HCT116 (cell line): ENCODE measurements at regions not wholly inside any gene's neighbourhood (a gene's known extent, or its start where the extent isn't known, plus 50 kb on each side); places are given as distances from the start of the nearest gene placed in this dataset.

Experiments used
- ATAC-seq: fragments of 200-7000 bp; cut with Tn5 transposase; 2 replicates; pipeline ENCODE4 v1.9.1; 2020; ENCODE audit warnings: mild to moderate bottlenecking, moderate library complexity
- BruUV-seq: library from RNA; stranded (reverse); fragments of 400-500 nt; replicated peaks from 2 replicates; lab custom pipeline; 2021; lab: Mats Ljungman, UMichigan
- CTCF ChIA-PET: fragments of 300-600 bp; sonication (Branson Sonifier 250); formaldehyde crosslinking; loops from one replicate; lab custom pipeline; 2021; ENCODE audit warnings: antibody characterized with exemption; lab: Charles Lee
- POLR2A ChIA-PET: fragments of 300-600, 350-600 bp; sonication (Branson Sonifier 250); formaldehyde crosslinking; loops from one replicate; lab custom pipeline; 2021; ENCODE audit warnings: antibody characterized with exemption; lab: Charles Lee
- RAD21 ChIA-PET, 2 experiments: fragments of 300-600 bp; sonication (Branson Sonifier 250); formaldehyde crosslinking; loops; one replicate each; lab custom pipeline; 2023; ENCODE audit warnings: low total read pairs in 2 of 2; ENCODE audit not compliant: uncharacterized antibody in 2 of 2, unreplicated experiment in 2 of 2, low non-redundant PET in 1 of 2; lab: Charles Lee
- DNase-seq: peaks from one replicate; pipeline ENCODE4 v3.0.0-alpha.2; 2010; ENCODE audit warnings: low read depth, low spot score
- H2AFZ ChIP-seq: fragments of 200-600 bp; shearing (Covaris generic), sonication (generic); 2 replicates; pipeline ENCODE4 v1.6.1; 2017; ENCODE audit warnings: low read depth, mixed run types, mixed read lengths, antibody characterized with exemption, low read length; ENCODE audit not compliant: poor library complexity, severe bottlenecking
- H3K27ac ChIP-seq: 2 replicates; pipeline ENCODE4 v1.5.1; 2012; ENCODE audit warnings: low read depth, low read length
- H3K27me3 ChIP-seq: fragments of 200-600 bp; sonication (generic); 2 replicates; pipeline ENCODE4 v1.6.1; 2016; ENCODE audit warnings: mixed run types, low read length, mixed read lengths; ENCODE audit not compliant: insufficient read depth
- H3K36me3 ChIP-seq, 2 experiments: fragments of 200-500 bp in 1 of 2; fragments of 200-600 bp in 1 of 2; sonication (Bioruptor generic) in 1 of 2; sonication (generic) in 1 of 2; 2 replicates each; pipeline versions ENCODE4 v1.5.1 to v1.6.1; 2014 to 2016; ENCODE audit warnings: low read length in 2 of 2, inconsistent platforms in 1 of 2, mixed read lengths in 1 of 2, mixed run types in 1 of 2; ENCODE audit not compliant: insufficient read depth in 2 of 2, control insufficient read depth in 1 of 2
- H3K4me1 ChIP-seq, 2 experiments: fragments of 200-600 bp in 1 of 2; sonication (generic) in 1 of 2; 2 replicates each; pipeline versions ENCODE4 v1.5.1 to v1.6.1; 2012 to 2017; ENCODE audit warnings: low read length in 2 of 2, inconsistent platforms in 1 of 2, mild to moderate bottlenecking in 1 of 2, mixed read lengths in 1 of 2, mixed run types in 1 of 2, moderate library complexity in 1 of 2; ENCODE audit not compliant: insufficient read depth in 2 of 2, control insufficient read depth in 1 of 2
- H3K4me2 ChIP-seq: fragments of 200-600 bp; sonication (generic); 2 replicates; pipeline ENCODE4 v1.6.1; 2017; ENCODE audit warnings: mixed run types, low read length, mixed read lengths
- H3K4me3 ChIP-seq, 2 experiments: fragments of 200-600 bp in 1 of 2; sonication (generic) in 1 of 2; replicated peaks in 1 of 2; 2 replicates each; pipeline ENCODE4 v1.5.1; 2011 to 2016; ENCODE audit warnings: low read length in 2 of 2, control low read depth in 1 of 2, low read depth in 1 of 2, mild to moderate bottlenecking in 1 of 2, mixed read lengths in 1 of 2, mixed run types in 1 of 2
- H3K79me2 ChIP-seq: fragments of 200-600 bp; sonication (generic); 2 replicates; pipeline ENCODE4 v1.6.1; 2017; ENCODE audit warnings: mild to moderate bottlenecking, mixed run types, low read length, moderate library complexity, mixed read lengths; ENCODE audit not compliant: insufficient read depth
- H3K9ac ChIP-seq: fragments of 200-600 bp; sonication (generic); 2 replicates; pipeline ENCODE4 v1.6.1; 2016; ENCODE audit warnings: low read length, mixed read lengths
- H3K9me2 ChIP-seq: fragments of 200-600 bp; sonication (generic), shearing (Covaris generic); 2 replicates; pipeline ENCODE4 v1.6.1; 2017; ENCODE audit warnings: mixed run types, mild to moderate bottlenecking, moderate library complexity; ENCODE audit not compliant: insufficient read depth
- H3K9me3 ChIP-seq, 2 experiments: fragments of 200-500 bp in 1 of 2; fragments of 200-600 bp in 1 of 2; sonication (Bioruptor generic) in 1 of 2; sonication (generic) in 1 of 2; 2 replicates each; pipeline ENCODE4 v1.6.1; 2014 to 2017; ENCODE audit warnings: low read length in 2 of 2, mixed read lengths in 2 of 2, inconsistent platforms in 1 of 2, low read depth in 1 of 2, mild to moderate bottlenecking in 1 of 2, mixed run types in 1 of 2, moderate library complexity in 1 of 2; ENCODE audit not compliant: control insufficient read depth in 1 of 2, insufficient read depth in 1 of 2
- H4K20me1 ChIP-seq: fragments of 200-600 bp; sonication (generic), shearing (Covaris generic); 2 replicates; pipeline ENCODE4 v1.6.1; 2017; ENCODE audit warnings: mixed run types, mild to moderate bottlenecking, moderate library complexity; ENCODE audit not compliant: insufficient read depth
- ATF3 ChIP-seq: IDR thresholded peaks from 2 replicates; pipeline ENCODE4 v1.6.1; 2012
- EGR1 ChIP-seq: IDR thresholded peaks from 2 replicates; pipeline ENCODE4 v1.6.1; 2012; ENCODE audit warnings: low read depth
- EZH2 ChIP-seq: fragments of 200-600 bp; sonication (generic); IDR thresholded peaks from 2 replicates; pipeline ENCODE4 v1.6.1; 2017; ENCODE audit warnings: antibody characterized with exemption, mixed run types
- EZH2phosphoT487 ChIP-seq: fragments of 200-600 bp; IDR thresholded peaks from 2 replicates; pipeline ENCODE4 v1.6.1; 2018; ENCODE audit warnings: antibody characterized with exemption, borderline replicate concordance
- FOSL1 ChIP-seq: IDR thresholded peaks from 2 replicates; pipeline ENCODE4 v1.6.1; 2012; ENCODE audit warnings: low read depth
- POLR2A ChIP-seq: IDR thresholded peaks from 2 replicates; pipeline ENCODE4 v1.7.0; 2011; ENCODE audit warnings: borderline replicate concordance; ENCODE audit not compliant: insufficient read depth, insufficient read length; ENCODE audit errors: extremely low read depth
- POLR2AphosphoS5 ChIP-seq: IDR thresholded peaks from 2 replicates; pipeline ENCODE4 v1.6.1; 2011; ENCODE audit warnings: mild to moderate bottlenecking, low read depth, low read length, moderate library complexity
- SIN3A ChIP-seq: IDR thresholded peaks from 2 replicates; pipeline ENCODE4 v1.6.1; 2012; ENCODE audit warnings: low read depth
- SRF ChIP-seq: IDR thresholded peaks from 2 replicates; pipeline ENCODE4 v1.6.1; 2012; ENCODE audit warnings: low read depth
- TCF7L2 ChIP-seq: IDR thresholded peaks from 2 replicates; pipeline ENCODE4 v1.7.0; 2011; ENCODE audit warnings: borderline replicate concordance, inconsistent platforms; ENCODE audit not compliant: insufficient read depth, insufficient read length; ENCODE audit errors: extremely low read depth
- ZNF274 ChIP-seq: fragments of 200-500 bp; sonication (Bioruptor generic); IDR thresholded peaks from 2 replicates; pipeline ENCODE4 v1.6.1; 2014; ENCODE audit warnings: mild to moderate bottlenecking, low read depth, low read length, inconsistent platforms
- intact Hi-C: fragments of 100-400 bp; cut with micrococcal nuclease; formaldehyde crosslinking; loops from 2 replicates; pipeline ENCODE4 v1.10.0; 2022
- TF ChIP-seq, protein P1 (sequence below): IDR thresholded peaks from 2 replicates; pipeline ENCODE4 v1.6.1; 2011; ENCODE audit warnings: mild to moderate bottlenecking, low read length, moderate library complexity; ENCODE audit not compliant: insufficient replicate concordance; ENCODE audit errors: extremely low read depth

DNA sequence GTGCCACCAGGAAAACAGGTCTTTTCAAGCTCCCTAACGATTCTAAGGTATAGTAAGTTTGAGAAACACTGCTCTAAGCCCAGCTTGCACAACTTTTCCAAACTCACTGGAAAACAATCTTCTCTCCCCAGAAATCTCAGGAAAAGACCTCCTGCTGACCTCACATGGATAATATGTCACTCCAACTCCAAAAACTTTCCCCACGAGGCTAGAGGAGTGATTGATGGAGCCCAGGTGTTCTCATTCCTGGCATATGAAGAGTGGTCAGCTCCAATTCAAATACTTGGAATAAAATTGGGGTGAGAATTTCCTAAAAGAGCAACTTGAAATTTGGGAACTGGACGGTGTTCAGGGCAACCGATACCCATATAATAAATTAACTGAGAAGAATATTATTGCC lies 299.9 kb downstream of the PPP4R3C start:
- Histone ChIP-seq H3K9me3 (no peaks in the 10 kb centered on the region), H3K9me2 (no peaks in the 10 kb centered on the region), H3K4me3 (no peak overlapping the region), H3K79me2 (no peaks in the 10 kb centered on the region), H4K20me1 (no peaks in the 10 kb centered on the region), H3K36me3 (no peaks in the 10 kb centered on the region), H3K4me2 (no peak overlapping the region), H3K27me3 (no peaks in the 10 kb centered on the region), H2AFZ (no peak overlapping the region), H3K4me1 (no peaks in the 10 kb centered on the region), H3K9ac (no peak overlapping the region), H3K27ac (no peak overlapping the region)
- ChIA-PET RAD21 (no interaction called here), POLR2A (no interaction called here), CTCF (no interaction called here)
- ATAC-seq (no peak), DNase-seq (no peak)
- no TSS peak for BruUV-seq
- TF ChIP-seq ATF3 = no peak
- no peak for TF ChIP-seq POLR2A
- TF ChIP-seq SIN3A = no peak
- TF ChIP-seq, protein P1, sequence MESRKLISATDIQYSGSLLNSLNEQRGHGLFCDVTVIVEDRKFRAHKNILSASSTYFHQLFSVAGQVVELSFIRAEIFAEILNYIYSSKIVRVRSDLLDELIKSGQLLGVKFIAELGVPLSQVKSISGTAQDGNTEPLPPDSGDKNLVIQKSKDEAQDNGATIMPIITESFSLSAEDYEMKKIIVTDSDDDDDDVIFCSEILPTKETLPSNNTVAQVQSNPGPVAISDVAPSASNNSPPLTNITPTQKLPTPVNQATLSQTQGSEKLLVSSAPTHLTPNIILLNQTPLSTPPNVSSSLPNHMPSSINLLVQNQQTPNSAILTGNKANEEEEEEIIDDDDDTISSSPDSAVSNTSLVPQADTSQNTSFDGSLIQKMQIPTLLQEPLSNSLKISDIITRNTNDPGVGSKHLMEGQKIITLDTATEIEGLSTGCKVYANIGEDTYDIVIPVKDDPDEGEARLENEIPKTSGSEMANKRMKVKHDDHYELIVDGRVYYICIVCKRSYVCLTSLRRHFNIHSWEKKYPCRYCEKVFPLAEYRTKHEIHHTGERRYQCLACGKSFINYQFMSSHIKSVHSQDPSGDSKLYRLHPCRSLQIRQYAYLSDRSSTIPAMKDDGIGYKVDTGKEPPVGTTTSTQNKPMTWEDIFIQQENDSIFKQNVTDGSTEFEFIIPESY = no peak
- no peak for TF ChIP-seq ZNF274
- no peak for TF ChIP-seq POLR2AphosphoS5
- no peak for TF ChIP-seq EZH2
- TF ChIP-seq SRF = no peak
- TF ChIP-seq TCF7L2 = no peak
- no peak for TF ChIP-seq FOSL1
- TF ChIP-seq EGR1 = no peak
- no peak for TF ChIP-seq EZH2phosphoT487
- intact Hi-C loops = no loop called here
